Activated CD4-positive, alpha-beta T cell treated with anti-CD3 and anti-CD28 coated beads, Interleukin-2, Interleukin-4, amounts not matched to agents 100 ng/mL and 50 ng/mL, durations not matched to agents 16 hours and 8 hours (primary cell): ENCODE measurements at regions not wholly inside any gene's neighbourhood (a gene's known extent, or its start where the extent isn't known, plus 50 kb on each side); places are given as distances from the start of the nearest gene placed in this dataset.
"Not testable (repeated sequence)": the region's sequence is repeated elsewhere in the genome, so short reads cannot be mapped to it uniquely, and the experiment has no call there.

Experiments used
- DNase-seq: peaks from one replicate; pipeline ENCODE4 v3.0.0-alpha.2; 2020; ENCODE audit warnings: low spot score

DNA sequence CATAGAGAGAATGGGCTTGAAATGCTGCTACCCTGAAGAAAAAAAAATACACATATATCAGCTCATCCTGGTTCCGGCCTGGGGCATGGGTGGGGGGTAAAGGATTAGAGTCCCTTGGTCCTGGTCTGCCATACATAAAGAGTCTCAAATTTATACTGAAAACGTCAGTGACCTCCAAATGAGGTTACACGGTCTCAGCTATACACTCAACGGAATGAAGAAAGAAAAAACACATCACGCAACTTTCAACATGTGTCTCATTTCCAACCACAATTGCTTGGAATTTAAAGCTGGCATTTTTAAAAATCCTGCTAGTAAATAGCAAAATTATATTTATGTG, 612.8 kb downstream of the MCTP2 start:
- DNase-seq: no peak

DNA sequence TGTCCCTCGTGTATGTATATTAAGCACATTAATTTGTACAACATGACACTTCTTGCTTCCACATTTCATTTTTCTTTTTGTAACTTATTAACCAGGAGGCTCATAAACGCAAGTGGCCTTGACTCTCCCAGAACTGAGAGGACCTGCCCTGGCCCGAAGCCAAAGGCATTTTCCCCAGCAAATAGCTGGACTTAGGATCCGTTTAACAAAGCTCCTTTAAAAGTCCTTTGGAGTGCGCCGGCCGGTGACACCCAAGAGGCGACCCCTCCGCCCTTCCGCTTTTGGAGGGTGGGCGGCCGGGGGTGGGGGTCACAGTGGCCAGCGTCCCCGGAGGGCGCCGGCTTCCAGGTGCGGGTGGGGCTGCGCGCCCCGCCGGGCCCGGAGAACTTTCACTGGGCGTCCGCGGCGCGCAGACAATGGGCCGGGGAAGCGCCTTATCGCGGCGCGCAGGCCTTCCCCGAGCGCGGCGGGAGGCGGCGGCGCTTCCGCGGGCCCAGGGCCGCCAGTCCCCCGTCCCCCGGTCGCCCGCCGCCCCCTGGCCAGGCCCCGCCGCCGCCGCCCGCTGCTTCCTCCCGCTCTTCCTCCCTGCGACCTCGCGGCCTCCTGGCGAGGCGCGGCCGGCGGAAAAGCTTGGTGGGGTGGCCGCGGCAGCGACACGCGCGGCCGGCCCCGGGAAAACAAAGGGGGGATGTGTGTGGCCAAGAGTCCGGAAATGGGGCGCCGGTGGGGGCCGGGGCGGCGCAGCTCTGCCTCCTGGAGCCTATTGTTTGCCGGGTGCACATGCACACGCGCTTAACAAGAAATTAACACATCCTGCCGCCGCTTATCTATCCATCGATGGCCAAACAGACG, 613.4 kb downstream of the MCTP2 start:
- no peak for DNase-seq

DNA sequence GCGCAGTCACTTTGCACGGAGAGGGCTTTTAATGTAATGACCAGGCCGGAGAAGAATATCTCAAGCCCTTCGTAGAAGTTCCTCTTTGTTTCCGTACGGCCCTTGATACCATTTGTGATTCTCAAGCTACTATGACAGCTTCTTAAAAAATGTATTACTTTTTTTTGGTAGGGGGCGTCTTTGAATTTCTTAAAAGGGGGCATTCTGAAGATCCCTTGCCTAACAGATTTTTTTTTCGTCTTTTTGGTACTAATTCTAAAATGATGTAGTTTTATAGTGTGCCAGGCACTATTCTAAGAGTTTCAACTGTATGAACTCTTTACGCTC, 614.0 kb downstream of the MCTP2 start:
- no peak for DNase-seq

GRCh38 chr15:94847325-94847724, 616.0 kb downstream of the MCTP2 start:
- no peak for DNase-seq

DNA sequence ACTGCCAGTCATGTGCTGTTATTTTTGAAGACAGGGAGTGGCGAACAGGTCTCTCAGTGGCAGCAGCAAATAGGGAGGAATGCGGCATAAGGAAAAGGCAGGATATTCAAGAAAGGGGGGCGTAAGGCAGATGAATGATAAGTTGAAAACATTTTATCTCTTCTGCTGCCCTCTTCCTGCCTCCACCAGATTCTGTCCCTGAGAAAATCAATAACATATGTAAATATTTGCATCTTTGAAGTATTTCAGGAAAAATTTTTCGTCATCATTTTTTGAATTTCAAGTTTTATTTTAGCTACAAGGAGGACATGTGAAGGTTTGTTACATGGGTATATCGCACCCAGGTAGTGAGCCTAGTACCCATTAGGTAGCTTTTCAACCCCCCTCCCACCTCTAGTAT, 616.7 kb downstream of the MCTP2 start:
- no peak for DNase-seq

- no peak for DNase-seq
These were observed 623.7 kb downstream of the MCTP2 start for GRCh38 chr15:94855018-94855408.

GRCh38 chr15:94855409-94856266, 624.3 kb downstream of the MCTP2 start:
- no peak for DNase-seq

DNA sequence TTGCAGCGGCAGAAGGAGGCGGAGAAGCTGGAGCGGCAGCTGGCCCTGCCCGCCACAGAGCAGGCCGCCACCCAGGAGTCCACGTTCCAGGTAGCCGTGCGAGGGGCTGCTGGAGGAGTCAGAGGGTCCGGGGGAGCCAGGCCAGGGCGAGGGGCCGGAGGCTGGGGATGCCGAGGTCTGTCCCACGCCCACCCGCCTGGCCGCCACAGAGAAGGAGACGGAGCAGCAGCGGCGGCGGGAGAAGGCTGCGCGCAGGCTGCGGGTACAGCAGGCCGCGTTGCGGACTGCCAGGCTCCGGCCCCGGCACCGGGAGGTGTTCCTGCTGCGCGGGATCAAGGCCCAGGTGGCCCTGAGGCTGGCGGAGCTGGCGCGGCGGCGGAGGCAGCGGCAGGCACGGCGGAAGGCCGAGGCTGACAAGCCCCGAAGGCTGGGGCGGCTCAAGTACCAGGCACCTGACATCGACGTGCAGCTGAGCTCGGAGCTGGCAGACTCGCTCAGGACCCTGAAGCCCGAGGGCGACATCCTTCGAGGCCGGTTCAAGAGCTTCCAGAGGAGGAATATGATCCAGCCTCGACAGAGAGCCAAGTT, 625.0 kb downstream of the MCTP2 start:
- DNase-seq: no peak

DNA sequence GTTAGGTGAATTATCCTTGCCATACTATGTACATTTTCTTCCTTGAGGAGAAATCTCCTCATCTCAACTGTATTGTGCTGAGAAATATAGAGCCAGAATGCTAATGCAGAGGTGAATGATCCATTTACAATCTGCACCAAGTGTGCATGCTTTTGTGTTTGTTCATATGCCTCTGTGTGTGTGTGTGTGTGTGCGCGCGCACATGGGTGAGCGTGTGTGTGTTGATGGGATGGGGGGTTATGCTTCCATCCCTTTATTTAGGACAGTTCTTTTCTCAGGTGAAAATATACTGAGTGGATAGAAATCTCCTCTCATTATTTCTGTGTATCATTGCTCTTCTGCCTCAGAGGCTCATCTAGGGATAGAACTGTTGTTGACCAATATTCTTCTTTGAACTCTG, 626.1 kb downstream of the MCTP2 start:
- DNase-seq: no peak

- no peak for DNase-seq
These were observed 626.6 kb downstream of the MCTP2 start for GRCh38 chr15:94858011-94858410.

GRCh38 chr15:94858449-94858848, 627.1 kb downstream of the MCTP2 start:
- no peak for DNase-seq

DNA sequence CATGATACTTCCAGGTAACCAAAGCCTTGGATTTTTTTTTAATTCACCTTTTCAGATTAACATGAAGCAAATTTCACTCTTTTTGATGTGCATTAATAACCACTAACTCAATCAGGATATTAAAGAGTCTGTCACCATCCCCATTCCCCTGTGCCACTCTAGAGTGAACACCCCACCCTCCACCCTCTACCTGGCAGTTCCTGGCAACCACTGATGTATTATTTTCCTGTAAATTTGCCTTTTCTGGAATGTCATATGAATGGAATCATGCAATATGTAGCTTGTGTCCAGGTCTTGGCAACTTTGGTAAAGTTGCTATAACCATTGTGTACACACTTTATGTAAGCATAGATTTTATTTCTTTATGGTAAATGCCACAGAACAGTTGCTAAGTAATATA, 627.6 kb downstream of the MCTP2 start:
- DNase-seq: no peak

DNA sequence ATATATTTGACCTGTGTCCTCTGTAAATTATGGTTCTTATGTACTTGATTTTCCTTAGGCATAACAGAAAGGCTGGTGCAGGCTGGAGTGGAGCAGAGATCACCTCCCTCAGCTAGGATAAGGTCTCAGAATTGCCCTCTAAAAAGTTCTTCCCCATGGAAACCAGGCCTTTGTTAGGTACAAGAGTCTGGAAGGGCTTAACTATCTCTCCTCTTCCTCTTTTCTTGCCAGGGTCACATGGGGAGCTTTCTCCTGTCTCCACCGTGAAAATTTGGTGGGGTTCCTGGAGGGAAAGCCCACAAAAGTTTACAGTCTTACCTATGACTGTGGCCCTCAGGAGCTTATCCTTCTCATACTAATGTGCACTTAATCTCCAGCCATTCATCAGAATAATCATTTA, 633.2 kb downstream of the MCTP2 start:
- DNase-seq: no peak

GRCh38 chr15:94868265-94868664, 636.9 kb downstream of the MCTP2 start:
- not testable (repeated sequence) for DNase-seq

- DNase-seq: no peak
These were observed 644.2 kb downstream of the MCTP2 start for GRCh38 chr15:94875550-94875949.

DNA sequence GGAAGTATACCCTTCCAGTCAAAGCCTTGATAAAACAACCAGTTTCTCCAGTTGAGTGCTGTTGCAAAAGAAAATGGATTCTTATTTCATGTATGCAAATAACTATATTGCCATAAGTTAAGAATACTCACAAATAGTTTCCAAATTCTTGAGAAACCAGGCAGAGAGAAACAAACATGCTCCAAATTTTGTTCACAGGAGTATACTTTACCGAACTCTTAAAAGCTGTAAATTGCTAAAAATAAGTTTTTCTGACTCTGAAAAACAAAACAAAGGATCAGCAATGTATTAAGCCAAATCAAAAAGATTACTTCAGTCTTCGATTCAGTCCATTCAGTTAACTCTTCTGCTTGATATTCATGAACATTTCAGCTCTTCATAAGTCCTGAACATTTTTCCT, 646.5 kb downstream of the MCTP2 start:
- DNase-seq: no peak

DNA sequence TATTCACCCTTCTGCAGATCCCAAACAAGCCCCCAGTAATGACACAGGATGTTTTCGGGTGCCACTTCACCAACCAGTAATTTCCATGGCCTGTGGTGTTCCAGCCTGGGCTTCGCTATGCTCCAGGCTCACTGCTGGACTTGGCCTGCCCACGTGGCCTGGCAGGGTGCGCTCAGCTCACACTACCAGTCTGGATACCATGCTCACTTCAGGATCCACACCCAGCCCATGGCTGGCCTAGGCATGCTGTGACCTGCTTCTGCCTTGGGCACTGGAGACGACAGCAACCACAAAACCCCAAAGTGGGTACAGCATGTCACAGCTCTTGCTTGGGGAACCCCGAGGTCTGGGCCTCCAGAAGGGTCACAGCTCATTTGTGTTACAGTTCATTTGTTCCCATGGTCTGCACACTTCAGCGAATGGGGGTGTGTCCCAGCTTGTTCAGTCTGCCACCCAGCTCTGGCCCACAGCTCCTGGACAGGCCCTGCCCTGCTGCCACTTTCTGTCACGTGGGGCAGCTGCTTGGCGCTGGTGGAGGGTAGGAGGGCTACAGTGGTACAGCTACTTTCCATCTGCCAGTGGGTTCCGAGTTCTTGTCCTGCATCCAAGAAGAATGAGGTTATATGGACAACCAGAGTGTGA, 650.8 kb downstream of the MCTP2 start:
- DNase-seq: no peak

DNA sequence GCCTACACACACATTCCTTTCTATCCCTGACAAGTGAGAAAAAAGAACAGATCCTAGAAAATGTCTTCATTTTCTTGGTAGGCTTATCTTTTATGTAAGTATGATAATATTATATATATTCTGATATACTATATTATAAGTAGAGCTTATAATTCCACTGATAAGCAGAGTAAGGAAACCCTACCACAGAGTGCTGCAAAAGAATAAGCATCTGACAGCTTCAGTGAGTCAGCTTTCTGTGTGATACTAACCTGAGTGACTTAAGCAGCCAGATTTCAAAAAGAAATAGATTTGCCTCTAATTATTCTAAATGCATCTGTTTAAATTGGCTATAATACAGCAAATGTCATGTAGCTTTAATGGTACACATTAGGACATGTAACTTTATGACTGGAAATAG, 656.0 kb downstream of the MCTP2 start:
- DNase-seq: no peak

- no peak for DNase-seq
These were observed 657.8 kb downstream of the MCTP2 start for GRCh38 chr15:94889153-94889552.

GRCh38 chr15:94893091-94893490, 661.7 kb downstream of the MCTP2 start:
- DNase-seq: no peak

DNA sequence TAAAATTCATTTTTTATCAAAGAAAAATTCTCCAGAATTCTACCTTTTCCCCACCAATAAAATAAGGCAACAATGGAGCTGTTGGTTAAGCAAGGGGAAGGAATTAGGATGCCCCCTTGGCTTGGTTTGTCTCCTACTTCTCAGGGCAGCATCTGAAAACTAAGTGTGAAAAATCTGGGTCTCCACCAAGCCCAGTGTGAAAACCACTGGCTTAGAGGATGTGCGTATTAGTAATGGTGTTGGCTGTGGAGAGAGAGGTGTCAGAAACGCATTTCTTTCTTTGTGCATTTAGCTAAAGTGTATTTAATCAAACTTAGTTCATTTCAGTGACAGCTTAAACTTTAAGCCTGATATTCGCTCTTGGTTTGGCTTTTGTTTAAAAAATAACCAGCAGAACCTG, 662.7 kb downstream of the MCTP2 start:
- no peak for DNase-seq

GRCh38 chr15:94909510-94909909, 678.1 kb downstream of the MCTP2 start:
- no peak for DNase-seq

DNA sequence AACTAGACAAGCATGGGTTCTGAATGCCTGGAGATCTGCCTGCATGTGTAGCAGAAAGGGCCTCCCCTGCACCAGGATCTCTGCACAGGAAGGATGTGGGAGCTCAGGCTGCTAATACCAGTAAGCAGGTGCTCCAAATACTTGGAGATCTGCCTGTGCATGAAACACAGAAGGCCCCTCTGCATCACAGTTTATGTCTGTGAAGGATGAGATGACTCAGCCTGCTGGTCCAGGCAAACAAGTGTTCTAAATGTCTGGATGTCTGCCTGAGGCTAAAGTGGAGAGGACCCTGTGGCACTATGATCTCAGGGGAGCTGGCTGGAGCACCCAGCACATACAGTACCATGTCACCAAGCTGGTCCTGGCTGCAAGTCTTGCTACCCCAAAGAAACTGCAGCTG, 678.8 kb downstream of the MCTP2 start:
- no peak for DNase-seq
